GM23338 (cell line): ENCODE measurements at regions not wholly inside any gene's neighbourhood (a gene's known extent, or its start where the extent isn't known, plus 50 kb on each side); places are given as distances from the start of the nearest gene placed in this dataset.

ENCODE experiments used
- ATAC-seq: fragments of 200-7000 bp; cut with Tn5 transposase; 3 replicates; pipeline ENCODE4 v1.9.1; 2020
- DNase-seq: peaks from one replicate; pipeline ENCODE4 v3.0.0-alpha.2; 2015; ENCODE audit warnings: low spot score
- H2AFZ ChIP-seq: fragments of 200-600 bp; sonication (generic); 2 replicates; pipeline ENCODE4 v1.8.0; 2016; ENCODE audit warnings: antibody characterized with exemption, mild to moderate bottlenecking, moderate library complexity
- H3F3A ChIP-seq: fragments of 200-600 bp; sonication (generic); replicated peaks from 2 replicates; pipeline ENCODE4 v1.8.0; 2017; ENCODE audit warnings: antibody characterized with exemption, mixed run types, low read depth
- H3K27ac ChIP-seq: fragments of 200-600 bp; sonication (generic); 2 replicates; pipeline ENCODE4 v1.6.1; 2016; ENCODE audit warnings: low read depth
- H3K27me3 ChIP-seq: fragments of 200-600 bp; sonication (generic); 2 replicates; pipeline ENCODE4 v1.8.0; 2016; ENCODE audit warnings: mild to moderate bottlenecking, mixed run types, moderate library complexity; ENCODE audit not compliant: insufficient read depth
- H3K36me3 ChIP-seq: fragments of 200-600 bp; sonication (generic); 2 replicates; pipeline ENCODE4 v1.8.0; 2016; ENCODE audit warnings: mild to moderate bottlenecking; ENCODE audit not compliant: insufficient read depth
- H3K4me1 ChIP-seq: fragments of 200-600 bp; sonication (generic); 2 replicates; pipeline ENCODE4 v1.8.0; 2016; ENCODE audit warnings: mild to moderate bottlenecking, moderate library complexity; ENCODE audit not compliant: insufficient read depth
- H3K4me2 ChIP-seq: fragments of 200-600 bp; sonication (generic); 2 replicates; pipeline ENCODE4 v1.7.1; 2017; ENCODE audit warnings: mixed run types
- H3K4me3 ChIP-seq: fragments of 200-600 bp; sonication (generic); 2 replicates; pipeline ENCODE4 v1.6.1; 2016; ENCODE audit warnings: mixed run types
- H3K79me2 ChIP-seq: fragments of 200-600 bp; sonication (generic); replicated peaks from 2 replicates; pipeline ENCODE4 v1.8.0; 2017; ENCODE audit warnings: mild to moderate bottlenecking; ENCODE audit not compliant: insufficient read depth
- H3K9me2 ChIP-seq: fragments of 200-600 bp; sonication (generic); 2 replicates; pipeline ENCODE4 v1.8.0; 2017; ENCODE audit not compliant: insufficient read depth
- H4K20me1 ChIP-seq: fragments of 200-600 bp; sonication (generic); replicated peaks from 2 replicates; pipeline ENCODE4 v1.8.0; 2017; ENCODE audit warnings: mild to moderate bottlenecking; ENCODE audit not compliant: insufficient read depth
- H3K27ac Mint-ChIP-seq: 2 replicates; pipeline ENCODE4 v1.8.0; 2020; ENCODE audit warnings: inconsistent platforms, mild to moderate bottlenecking, moderate library complexity, mixed read lengths
- H3K27me3 Mint-ChIP-seq: 3 replicates; pipeline ENCODE4 v1.8.0; 2022; ENCODE audit warnings: low read depth, mild to moderate bottlenecking, moderate library complexity, mixed read lengths, inconsistent platforms; ENCODE audit not compliant: insufficient read depth, poor library complexity
- H3K36me3 Mint-ChIP-seq: 3 replicates; pipeline ENCODE4 v1.8.0; 2021; ENCODE audit warnings: low read depth, mild to moderate bottlenecking, inconsistent platforms, moderate library complexity, mixed read lengths
- H3K4me1 Mint-ChIP-seq: 3 replicates; pipeline ENCODE4 v1.8.0; 2020; ENCODE audit warnings: mild to moderate bottlenecking, inconsistent platforms, mixed read lengths
- H3K4me3 Mint-ChIP-seq: 3 replicates; pipeline ENCODE4 v1.8.0; 2021; ENCODE audit warnings: moderate library complexity, mild to moderate bottlenecking, inconsistent platforms, mixed read lengths
- H3K9me3 Mint-ChIP-seq: 3 replicates; pipeline ENCODE4 v1.8.0; 2020; ENCODE audit warnings: moderate library complexity, mild to moderate bottlenecking, inconsistent platforms, mixed read lengths
- CTCF ChIP-seq, 2 experiments: fragments of 200-600 bp in 1 of 2; sonication (generic) in 1 of 2; conservative IDR thresholded peaks; 2 replicates each; pipeline versions ENCODE4 v1.5.1 to v1.6.1; 2016 to 2017; ENCODE audit warnings: antibody characterized with exemption in 2 of 2, low read depth in 2 of 2, mild to moderate bottlenecking in 2 of 2, moderate library complexity in 1 of 2
- JUNB ChIP-seq: IDR thresholded peaks from one replicate; pipeline ENCODE4 v1.6.1; 2016; ENCODE audit warnings: antibody characterized with exemption; ENCODE audit not compliant: unreplicated experiment
- POLR2AphosphoS5 ChIP-seq: IDR thresholded peaks from 2 replicates; pipeline ENCODE4 v1.6.1; 2016; ENCODE audit warnings: antibody characterized with exemption, low read depth
- STAT1 ChIP-seq: IDR thresholded peaks from one replicate; pipeline ENCODE4 v1.6.1; 2016; ENCODE audit warnings: antibody characterized with exemption; ENCODE audit not compliant: unreplicated experiment
- TF ChIP-seq, protein P1 (sequence below): fragments of 250-450 bp; sonication (Bioruptor Pico); IDR thresholded peaks from 2 replicates; pipeline ENCODE4 v1.5.0; 2020; ENCODE audit warnings: mild to moderate bottlenecking, moderate library complexity

- no peak overlapping the region for H3K4me2 ChIP-seq
- DNase-seq (no peak), ATAC-seq (no peak)
- H3K9me2 ChIP-seq: 0 out of 2 replicates have a peak, but pooled peaks cover 4% of the 10 kb centered on the region
- Mint-ChIP-seq H3K4me1 (no peaks in the 10 kb centered on the region), H3K27ac (no peak overlapping the region), H3K9me3 (peaks cover 17% of the 10 kb centered on the region), H3K27me3 (no peaks in the 10 kb centered on the region), H3K36me3 (peaks cover 10% of the 10 kb centered on the region), H3K4me3 (no peak overlapping the region)
- no peaks in the 10 kb centered on the region for H3F3A ChIP-seq
- no peak overlapping the region for H2AFZ ChIP-seq
- H3K79me2 ChIP-seq: no peaks in the 10 kb centered on the region
- no peaks in the 10 kb centered on the region for H3K27me3 ChIP-seq
- H3K27ac ChIP-seq: no peak overlapping the region
- no peaks in the 10 kb centered on the region for H3K4me1 ChIP-seq
- H3K4me3 ChIP-seq: no peak overlapping the region
- no peaks in the 10 kb centered on the region for H4K20me1 ChIP-seq
- TF ChIP-seq CTCF (conservative IDR thresholded peaks at IDR 0.05; ENCODE audit: low read depth in 2 of 2): no peak
- TF ChIP-seq, protein P1, sequence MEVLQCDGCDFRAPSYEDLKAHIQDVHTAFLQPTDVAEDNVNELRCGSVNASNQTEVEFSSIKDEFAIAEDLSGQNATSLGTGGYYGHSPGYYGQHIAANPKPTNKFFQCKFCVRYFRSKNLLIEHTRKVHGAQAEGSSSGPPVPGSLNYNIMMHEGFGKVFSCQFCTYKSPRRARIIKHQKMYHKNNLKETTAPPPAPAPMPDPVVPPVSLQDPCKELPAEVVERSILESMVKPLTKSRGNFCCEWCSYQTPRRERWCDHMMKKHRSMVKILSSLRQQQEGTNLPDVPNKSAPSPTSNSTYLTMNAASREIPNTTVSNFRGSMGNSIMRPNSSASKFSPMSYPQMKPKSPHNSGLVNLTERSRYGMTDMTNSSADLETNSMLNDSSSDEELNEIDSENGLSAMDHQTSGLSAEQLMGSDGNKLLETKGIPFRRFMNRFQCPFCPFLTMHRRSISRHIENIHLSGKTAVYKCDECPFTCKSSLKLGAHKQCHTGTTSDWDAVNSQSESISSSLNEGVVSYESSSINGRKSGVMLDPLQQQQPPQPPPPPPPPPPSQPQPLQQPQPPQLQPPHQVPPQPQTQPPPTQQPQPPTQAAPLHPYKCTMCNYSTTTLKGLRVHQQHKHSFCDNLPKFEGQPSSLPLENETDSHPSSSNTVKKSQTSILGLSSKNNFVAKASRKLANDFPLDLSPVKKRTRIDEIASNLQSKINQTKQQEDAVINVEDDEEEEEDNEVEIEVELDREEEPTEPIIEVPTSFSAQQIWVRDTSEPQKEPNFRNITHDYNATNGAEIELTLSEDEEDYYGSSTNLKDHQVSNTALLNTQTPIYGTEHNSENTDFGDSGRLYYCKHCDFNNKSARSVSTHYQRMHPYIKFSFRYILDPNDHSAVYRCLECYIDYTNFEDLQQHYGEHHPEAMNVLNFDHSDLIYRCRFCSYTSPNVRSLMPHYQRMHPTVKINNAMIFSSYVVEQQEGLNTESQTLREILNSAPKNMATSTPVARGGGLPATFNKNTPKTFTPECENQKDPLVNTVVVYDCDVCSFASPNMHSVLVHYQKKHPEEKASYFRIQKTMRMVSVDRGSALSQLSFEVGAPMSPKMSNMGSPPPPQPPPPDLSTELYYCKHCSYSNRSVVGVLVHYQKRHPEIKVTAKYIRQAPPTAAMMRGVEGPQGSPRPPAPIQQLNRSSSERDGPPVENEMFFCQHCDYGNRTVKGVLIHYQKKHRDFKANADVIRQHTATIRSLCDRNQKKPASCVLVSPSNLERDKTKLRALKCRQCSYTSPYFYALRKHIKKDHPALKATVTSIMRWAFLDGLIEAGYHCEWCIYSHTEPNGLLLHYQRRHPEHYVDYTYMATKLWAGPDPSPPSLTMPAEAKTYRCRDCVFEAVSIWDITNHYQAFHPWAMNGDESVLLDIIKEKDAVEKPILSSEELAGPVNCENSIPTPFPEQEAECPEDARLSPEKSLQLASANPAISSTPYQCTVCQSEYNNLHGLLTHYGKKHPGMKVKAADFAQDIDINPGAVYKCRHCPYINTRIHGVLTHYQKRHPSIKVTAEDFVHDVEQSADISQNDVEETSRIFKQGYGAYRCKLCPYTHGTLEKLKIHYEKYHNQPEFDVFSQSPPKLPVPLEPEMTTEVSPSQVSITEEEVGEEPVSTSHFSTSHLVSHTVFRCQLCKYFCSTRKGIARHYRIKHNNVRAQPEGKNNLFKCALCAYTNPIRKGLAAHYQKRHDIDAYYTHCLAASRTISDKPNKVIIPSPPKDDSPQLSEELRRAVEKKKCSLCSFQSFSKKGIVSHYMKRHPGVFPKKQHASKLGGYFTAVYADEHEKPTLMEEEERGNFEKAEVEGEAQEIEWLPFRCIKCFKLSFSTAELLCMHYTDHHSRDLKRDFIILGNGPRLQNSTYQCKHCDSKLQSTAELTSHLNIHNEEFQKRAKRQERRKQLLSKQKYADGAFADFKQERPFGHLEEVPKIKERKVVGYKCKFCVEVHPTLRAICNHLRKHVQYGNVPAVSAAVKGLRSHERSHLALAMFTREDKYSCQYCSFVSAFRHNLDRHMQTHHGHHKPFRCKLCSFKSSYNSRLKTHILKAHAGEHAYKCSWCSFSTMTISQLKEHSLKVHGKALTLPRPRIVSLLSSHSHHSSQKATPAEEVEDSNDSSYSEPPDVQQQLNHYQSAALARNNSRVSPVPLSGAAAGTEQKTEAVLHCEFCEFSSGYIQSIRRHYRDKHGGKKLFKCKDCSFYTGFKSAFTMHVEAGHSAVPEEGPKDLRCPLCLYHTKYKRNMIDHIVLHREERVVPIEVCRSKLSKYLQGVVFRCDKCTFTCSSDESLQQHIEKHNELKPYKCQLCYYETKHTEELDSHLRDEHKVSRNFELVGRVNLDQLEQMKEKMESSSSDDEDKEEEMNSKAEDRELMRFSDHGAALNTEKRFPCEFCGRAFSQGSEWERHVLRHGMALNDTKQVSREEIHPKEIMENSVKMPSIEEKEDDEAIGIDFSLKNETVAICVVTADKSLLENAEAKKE (CRISPR knock-in tag): no peak
- no peak for TF ChIP-seq STAT1
- no peaks in the 10 kb centered on the region for H3K36me3 ChIP-seq
These were observed 412.0 kb upstream of the NR3C2 start for GRCh38 chr4:148854203-148854602.

GRCh38 chr4:148852092-148852699 lies 410.0 kb upstream of the NR3C2 start:
- Histone ChIP-seq H3K27me3 (no peaks in the 10 kb centered on the region), H3K4me1 (no peaks in the 10 kb centered on the region), H3K79me2 (no peaks in the 10 kb centered on the region), H3K4me2 (no peak overlapping the region), H3K36me3 (no peaks in the 10 kb centered on the region), H2AFZ (no peak overlapping the region), H3K4me3 (no peak overlapping the region), H3F3A (no peaks in the 10 kb centered on the region), H3K9me2 (0 out of 2 replicates have a peak, but pooled peaks cover 4% of the 10 kb centered on the region), H3K27ac (no peak overlapping the region), H4K20me1 (no peaks in the 10 kb centered on the region)
- Mint-ChIP-seq H3K27ac (no peak overlapping the region), H3K4me3 (no peak overlapping the region), H3K36me3 (peaks cover 10% of the 10 kb centered on the region), H3K27me3 (no peaks in the 10 kb centered on the region), H3K4me1 (peaks cover 3% of the 10 kb centered on the region; the same call in 1 of the 3 replicates), H3K9me3 (peaks cover 14% of the 10 kb centered on the region)
- ATAC-seq (no peak), DNase-seq (no peak)
- no peak for TF ChIP-seq POLR2AphosphoS5
- peak; percentile 29 to 55 for TF ChIP-seq CTCF (conservative IDR thresholded peaks at IDR 0.05; ENCODE audit: low read depth in 2 of 2)
- no peak for TF ChIP-seq JUNB
